HT1080 (cell line): ENCODE measurements at regions not wholly inside any gene's neighbourhood (a gene's known extent, or its start where the extent isn't known, plus 50 kb on each side); places are given as distances from the start of the nearest gene placed in this dataset.

Experiments used
- DNase-seq: peaks from one replicate; pipeline ENCODE4 v3.0.0-alpha.2; 2015; ENCODE audit warnings: low read depth

DNA sequence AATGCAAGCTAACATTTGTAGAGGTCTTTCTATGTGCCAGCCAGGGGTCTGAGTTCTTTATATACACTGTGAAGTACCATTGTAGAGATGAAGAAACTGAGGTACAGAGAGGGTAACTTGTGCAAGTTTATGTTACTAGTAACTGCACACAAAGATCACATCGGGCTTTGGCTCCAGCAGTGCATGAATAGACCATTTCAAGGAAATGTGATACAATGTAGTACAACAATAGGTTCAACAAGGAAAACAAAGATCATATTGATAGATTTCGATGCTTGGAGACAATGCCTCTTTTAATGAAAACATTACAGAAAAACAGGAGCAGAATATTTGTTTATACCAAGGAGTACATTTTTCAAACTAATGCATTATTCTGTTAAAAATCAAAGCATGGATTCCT lies 115.3 kb downstream of the POLR2M start:
- no peak for DNase-seq

DNA sequence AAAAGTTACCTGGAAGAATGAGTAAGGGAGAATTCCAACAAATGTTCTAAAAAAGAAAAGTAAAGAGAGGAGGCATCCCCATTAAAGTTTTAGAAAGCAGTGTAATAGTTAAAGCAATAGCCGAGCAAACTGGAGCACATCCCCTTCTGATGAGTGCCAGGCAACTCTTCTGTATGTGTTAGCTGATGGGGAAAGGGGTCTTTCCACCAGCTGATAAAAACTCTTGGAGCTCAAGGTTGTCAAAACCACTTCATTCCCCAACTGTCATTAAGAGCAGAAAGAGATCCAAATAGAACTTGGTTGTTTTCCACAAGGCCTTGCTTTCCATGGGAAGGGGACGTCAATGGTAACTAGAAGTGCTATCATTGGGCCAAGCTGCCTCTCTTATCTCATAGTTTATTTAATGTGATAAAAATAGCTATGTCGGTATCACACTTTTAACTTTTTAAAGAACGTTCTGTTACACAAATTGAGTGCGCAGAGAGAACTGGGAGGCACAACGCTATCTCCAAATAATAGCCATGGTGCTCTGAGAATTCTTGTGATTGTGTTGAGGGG lies 116.9 kb downstream of the POLR2M start:
- DNase-seq, result no peak

DNA sequence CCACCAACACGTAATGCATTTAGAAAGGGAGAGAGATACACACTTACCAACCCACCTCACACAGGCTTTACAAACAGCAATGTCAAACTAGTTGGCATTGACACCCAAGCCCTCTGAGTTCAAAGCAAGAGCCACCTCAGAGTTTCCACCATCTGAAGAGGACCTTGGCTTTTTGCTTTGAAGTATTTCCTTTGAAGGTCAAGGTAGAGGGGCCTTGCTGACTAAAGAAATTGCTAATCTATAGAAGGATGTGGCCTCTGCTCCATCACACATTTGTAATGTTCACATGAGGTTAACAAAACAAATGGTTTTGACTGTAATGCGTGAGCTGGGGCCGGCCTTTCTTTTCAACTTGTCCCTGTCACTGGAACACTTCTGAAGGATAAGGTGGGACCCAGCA lies 117.7 kb downstream of the POLR2M start:
- DNase-seq, result no peak

DNA sequence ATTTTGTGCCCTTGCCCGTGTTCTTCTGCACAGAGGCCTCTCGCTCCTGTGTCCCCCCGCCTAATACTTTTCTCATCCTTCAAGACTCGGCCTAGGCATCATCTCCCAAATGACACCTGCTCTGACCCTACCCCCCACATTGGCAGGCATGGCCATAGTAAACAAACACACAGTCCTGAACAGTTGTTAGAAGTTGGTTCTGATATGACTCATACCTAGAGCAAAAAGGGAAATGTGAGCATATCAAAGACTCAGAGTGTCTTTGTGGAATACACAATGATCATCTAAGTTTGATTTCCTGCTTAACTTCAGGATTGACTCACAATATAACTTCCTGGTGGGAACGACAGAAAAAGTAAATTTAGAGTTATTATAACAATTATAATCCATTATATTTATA lies 120.5 kb downstream of the POLR2M start:
- peak; percentile 60 for DNase-seq

DNA sequence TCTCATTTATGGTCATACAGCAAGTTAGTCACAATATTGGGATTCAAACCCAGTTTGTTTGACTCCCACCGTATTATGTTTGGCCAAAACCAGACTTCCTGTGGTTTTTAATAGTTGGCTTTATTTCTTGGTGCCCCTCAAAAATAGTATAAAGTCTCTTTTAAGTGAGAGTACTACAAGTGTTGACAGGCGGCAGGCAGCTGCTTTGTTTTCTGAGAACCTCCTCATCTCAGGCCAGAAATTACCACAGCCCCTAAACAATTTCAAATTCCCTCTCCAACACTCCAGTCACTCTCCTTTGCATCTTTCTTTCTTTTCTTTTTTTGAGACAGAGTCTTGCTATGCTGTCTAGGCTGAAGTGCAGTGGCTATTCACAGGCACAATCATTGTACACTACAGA lies 121.5 kb downstream of the POLR2M start:
- DNase-seq, result no peak

DNA sequence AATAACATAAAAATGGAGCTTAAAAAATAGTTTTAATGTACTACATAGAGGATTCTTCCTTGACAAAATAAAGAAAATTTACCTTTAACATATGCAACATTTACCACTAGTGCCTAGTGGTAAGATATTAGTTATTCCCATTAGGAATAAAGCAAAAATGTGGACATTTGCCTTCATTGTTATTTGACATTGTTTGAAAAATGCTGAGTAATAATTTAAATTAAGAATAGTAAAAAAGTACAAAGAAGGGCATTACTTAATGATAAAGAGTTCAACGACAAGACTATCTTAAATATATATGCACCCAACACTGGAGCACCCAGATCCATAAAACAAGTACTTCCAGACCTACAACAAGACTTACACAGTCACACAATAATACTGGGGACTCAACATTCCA lies 125.7 kb downstream of the POLR2M start:
- DNase-seq, result no peak

DNA sequence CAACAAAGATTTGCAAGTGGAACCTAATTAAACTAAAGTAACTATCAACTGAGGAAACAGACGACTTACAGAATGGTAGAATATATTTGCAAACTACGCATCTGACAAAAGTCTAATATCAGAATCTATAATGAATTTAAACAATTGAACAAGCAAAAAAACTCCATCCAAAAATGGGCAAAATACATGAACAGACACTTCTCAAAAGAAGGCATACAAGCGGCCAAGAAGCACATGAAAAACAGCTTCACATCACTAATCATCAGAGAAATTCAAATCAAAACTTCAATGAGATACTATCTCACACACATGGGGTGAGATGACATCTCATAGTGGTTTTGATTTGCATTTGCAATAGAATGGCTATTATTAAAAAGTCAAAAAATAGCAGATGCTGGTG lies 128.6 kb downstream of the POLR2M start:
- no peak for DNase-seq

DNA sequence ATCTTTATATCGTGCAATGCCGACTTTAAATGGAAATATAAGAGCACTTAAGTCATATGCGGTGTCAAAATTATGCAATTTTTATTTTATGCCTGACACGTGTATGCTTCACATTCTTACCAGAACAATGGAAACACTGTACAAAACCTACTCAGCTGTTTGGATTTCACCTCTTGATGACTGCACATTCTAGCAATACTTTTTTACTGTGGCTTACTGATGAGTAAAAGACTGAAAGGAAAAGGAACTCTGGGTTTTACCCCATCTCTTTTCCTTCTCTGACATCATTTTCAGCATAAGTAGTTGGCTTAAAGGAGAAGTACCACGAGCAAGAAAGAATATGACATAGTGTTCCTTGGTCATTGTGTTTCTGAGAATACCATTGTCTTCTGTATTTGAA lies 142.8 kb downstream of the POLR2M start:
- peak; percentile 57 for DNase-seq

DNA sequence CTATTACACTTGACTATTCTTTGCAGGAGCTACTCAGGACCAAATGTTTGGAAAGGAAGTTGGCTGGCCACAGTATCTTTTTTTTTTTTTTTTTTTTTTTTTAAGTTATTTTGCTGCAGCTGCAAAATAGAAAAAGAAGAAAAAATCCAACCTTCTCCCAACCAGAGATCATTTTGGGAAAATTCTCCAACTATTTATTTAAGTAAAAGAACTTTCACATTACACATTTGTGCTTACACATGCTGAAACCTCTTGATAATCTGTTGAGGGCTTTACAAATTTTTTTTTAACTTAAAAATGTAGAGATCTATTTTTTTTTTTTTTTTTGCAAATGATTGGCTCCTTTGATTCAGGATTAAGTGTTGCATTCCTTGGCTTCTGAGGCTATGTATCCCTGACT lies 148.0 kb downstream of the POLR2M start:
- no peak for DNase-seq

DNA sequence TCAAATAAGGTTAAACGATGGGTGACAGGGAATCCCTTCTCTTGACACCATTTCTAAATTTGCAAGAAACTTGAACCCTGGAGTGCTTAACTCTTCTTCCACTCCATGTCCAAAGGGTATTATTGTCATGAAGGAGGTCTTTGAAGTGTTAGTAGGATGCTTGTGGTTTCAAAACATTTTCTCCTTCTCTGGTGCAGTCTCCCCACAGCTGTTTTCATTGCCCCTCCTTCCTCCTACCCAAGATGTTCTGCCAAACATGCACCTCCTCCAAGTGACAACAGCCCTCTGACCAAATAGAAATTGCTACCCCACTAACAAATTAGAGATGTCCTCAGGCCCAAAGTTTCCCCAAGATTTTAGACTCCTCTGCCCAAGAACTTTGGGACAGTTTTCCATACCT lies 151.4 kb downstream of the POLR2M start:
- DNase-seq, result no peak

DNA sequence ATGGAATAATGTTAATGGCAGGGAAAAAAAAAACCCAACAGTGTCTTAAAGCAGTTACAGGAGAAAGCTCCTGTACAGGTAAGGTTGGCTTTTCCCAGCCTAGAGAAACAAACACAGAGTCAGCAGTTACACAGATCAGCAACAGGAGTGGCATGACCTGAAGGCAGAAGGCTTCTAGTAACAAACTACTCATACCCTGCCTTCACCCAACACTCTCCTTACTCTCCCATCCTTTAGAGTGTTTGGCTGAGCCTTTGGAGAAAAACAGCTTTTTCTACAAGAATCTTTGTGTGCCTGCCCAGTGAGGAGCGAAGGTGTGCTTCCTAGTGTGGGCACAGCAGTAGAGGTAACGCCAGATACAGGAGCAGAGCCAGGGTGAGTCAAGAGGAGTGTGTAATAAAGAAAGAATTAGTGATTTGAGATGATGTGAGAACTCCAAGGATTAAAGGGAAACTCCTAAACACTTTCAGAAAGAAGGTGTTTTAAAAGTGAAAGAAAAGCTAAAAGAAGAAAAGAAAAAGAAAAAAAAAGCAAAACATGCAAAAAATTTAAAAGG lies 152.7 kb downstream of the POLR2M start:
- DNase-seq, result no peak

DNA sequence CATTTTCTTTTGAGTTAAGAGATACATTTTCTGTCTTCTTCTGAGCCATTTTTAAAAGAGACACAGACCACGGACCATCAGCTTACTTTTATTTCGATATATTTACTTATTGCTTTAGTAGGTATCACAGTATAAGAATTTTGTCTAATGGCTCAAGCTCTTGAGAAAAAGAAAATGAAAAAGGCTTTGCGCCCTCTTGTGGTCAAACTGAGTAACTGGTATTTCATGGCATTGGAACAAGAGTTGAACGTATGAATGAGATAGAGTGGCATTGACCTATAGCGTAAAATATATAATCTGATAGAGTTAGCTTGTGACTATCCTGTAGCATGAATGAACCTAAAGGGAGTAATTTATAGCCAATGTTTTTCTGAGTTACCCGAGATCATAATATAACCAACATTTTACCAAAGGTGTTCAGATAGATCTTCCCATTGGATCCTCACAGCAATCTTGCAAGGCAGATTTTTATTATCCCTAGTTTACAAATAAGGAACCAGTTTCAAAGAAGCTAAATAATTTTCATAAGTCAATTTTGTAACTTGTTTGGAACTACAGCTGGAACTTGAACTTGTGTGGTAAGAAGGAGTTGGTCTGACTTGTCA lies 154.6 kb downstream of the POLR2M start:
- DNase-seq, result peak; percentile 41

DNA sequence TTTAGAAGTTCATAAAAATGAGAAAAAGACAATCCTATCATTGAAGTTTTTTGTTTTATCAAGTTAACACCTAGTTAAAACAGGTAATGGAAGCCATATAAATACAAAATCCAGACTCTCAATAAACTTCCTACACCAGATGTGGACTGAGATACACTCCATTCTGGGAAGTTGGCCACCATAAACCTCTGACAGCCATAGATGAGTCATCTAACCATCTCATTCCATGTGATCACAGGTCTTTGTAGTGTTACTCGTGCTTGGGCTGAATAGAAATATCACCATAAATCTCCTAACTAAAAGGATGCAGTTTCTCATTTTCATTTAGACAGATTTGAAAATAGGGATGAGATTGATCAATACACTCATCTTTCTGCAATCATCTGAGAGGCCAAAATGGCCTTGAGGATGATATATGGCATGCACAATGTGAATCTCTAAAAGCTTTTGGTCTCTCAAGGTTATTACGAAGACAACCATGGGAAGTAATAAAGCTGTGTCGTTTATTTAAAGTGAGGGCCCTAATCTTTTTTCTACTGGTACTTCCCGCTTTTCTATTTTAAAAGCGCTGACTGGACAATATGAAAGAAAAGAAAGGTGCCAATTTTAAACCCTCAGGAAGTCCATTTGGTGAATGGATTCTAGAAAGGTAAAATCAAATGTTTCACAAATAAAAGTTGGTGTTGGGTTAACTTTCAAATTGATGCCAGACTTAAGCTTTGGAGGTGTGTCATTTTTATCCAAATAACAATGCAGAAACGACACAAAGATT lies 155.5 kb downstream of the POLR2M start:
- DNase-seq, result peak; percentile 73

DNA sequence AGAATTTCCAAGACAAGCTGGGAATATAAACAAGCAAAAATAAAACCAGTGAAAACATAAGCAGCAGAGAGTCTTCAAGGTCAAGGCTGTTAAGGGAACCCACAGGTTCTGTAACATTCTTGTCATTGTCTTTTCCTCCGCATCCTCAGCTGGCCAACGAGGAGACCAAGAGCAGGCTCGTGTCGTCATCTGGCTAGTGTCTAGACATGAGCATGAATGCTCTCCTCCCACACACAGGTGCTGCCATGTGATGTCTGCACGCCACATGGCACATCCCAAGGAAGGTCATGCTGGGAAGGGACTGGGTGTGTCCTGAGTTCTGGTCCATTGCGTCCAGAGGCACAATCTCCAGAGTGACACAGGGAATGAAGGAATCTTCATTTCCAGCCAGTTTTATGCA lies 156.2 kb downstream of the POLR2M start:
- DNase-seq, result no peak

DNA sequence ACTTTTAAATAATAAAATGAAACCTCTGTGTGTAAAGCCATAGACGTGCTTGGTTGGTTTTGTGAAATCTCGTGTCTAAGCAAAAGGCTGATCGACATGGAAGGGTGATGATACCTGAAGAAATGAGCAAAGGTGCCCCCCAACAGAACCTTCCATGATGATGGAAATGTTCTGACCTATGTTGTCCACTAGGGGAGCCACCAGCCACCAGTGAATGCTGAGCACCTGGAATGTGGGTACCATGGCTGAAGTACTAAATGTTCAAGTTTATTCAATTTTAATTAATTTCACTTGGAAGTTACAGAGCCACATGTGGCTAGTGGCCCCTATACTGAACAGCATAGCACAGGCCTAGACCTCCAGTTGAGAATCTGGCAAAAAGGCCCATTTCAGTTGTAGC lies 158.8 kb downstream of the POLR2M start:
- no peak for DNase-seq

DNA sequence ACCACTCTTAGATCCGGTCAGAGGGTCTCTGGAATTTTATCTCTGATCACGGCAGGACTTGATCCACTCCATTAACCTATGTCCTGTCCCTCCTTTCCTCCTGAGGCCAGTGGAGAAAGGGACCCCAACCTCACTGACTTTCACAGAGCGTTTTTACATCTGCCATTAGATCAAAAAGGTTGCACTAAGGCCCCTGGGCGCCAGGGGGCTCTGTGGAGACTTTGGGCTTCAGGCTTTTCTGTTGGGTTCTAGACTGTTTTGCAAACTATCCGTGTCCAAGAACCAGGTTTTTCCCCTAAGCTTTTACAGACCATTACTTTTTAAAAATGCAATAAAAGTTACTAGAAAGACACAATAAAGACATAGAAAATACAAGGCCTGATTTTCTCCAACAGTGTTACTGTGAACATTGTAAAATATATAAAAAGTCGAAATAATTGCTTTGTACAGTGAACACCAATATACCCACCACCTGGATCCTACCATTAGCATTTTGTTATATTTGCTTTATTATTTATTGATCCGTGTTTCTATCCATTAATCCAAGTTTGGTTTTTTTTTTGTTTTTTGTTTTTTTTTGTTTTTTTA lies 159.7 kb downstream of the POLR2M start:
- DNase-seq, result peak; percentile 43

DNA sequence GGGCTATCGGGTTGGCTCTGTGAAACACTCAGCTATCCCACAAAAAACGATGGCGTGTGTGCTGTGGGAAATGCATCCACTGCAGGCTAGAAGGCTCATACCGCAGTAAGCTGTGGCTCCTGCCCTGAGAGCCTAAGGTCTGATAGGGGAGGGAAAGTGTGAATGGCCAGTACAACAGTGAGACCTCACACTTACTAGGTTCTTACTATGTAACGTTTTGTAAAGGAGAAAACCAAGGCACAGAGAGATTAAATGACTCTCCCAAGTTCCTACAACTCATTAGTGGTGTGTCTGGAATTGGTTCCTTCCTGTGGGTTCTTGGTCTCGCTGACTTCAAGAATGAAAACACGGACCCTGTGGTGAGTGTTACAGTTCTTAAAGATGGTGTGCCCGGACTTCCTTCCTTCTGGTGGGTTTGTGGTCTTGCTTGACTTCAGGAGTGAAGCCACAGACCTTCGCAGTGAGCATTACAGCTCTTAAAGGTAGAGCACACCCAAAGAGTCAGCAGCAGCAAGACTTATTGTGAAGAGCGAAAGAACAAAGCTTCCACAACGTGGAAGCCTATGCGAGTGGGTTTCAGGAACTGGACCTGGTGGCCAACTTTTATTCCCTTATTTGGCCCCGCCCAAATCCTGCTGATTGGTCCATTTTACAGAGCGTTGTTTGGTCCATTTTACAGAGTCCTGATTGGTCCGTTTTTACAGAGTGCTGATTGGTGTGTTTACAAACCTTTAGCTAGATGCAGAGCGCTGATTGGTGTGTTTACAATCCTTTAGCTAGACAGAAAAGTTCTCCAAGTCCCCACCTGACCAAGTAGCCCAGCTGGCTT lies 161.7 kb downstream of the POLR2M start:
- DNase-seq, result peak; percentile 7

DNA sequence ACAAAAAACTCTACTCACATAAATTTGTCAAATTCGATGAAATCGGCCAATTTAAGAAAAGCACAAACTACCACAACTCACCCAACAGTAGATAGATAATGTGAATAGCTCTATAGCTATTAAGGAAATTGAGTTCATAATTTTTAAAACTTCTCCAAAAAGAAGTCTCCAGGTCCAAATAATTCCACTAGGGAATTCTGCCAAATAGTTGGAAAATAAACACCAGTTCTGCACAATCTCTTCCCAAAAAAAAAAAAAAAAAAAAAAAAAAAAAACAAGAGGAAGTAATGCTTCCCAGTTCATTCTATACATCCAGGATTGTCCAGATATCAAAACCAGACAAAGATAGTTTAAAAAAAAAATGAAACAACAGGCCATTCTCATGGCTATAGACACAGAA lies 164.2 kb downstream of the POLR2M start:
- no peak for DNase-seq

DNA sequence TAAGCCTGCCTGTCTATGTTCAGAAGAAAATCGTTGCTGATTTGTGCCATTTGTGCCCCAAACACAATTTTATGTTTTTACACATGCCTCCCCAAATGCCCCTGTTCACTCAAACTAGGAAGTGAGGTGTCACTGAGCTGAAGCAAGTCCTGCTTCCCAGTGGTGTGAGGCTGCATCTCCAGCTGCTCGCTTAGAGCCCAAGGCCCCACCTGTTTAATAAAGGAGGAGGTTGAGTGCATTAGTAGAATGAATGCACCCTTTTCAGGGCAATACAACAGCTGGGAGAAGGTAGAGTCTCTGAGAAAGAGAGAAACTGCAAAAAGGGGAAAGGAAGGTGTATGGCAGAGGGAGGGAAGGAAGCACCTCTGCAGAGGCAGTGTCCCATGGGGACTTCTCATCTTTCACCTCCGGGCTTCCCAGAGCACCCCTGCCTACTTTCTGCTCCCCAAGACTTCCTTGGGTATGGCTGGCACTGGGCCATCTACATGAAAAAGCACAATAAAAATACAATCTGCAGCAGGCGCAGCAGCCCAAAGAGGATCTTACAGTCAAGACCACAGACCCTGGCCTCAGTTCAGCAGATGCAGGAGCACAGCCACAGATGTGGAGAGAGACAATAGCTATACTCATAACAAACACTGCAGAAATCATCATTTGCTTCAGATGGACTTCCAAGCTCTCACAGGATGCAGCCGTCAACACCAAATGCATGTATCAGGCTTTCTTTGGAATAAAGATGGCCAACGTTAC lies 165.9 kb downstream of the POLR2M start:
- DNase-seq, result no peak

DNA sequence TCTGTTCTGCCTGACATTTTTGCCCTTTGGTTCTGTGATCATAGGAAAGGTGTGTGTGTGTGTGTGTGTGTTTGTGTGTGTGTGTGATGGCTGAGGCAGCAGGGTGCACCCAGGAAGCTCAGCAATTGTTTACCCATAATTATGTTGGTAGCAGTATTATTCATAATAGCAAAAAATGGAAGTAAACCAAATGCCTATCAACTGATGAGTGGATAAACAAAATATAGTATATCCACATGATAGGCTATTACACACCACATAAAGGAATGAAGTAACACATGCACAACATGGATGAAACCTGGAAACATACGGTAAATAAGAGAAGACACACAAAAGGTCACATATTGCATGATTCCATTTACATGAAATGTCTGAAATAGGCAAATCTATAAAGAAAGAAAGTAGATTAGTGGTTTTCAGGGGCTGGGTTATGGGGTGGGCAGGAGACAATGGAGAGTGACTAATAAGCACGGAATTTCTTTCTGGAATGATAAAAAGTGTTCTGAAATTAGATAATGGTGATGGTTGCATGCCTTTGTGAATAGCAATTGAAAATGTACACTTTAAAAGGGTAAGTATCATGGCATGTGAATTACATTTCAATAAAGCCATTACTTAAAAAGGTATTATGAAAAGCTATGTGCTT lies 167.2 kb downstream of the POLR2M start:
- peak; percentile 83 for DNase-seq
